ENCODE measurements at regions not wholly inside any gene's neighbourhood (a gene's known extent, or its start where the extent isn't known, plus 50 kb on each side); places are given as distances from the start of the nearest gene placed in this dataset.

DNA sequence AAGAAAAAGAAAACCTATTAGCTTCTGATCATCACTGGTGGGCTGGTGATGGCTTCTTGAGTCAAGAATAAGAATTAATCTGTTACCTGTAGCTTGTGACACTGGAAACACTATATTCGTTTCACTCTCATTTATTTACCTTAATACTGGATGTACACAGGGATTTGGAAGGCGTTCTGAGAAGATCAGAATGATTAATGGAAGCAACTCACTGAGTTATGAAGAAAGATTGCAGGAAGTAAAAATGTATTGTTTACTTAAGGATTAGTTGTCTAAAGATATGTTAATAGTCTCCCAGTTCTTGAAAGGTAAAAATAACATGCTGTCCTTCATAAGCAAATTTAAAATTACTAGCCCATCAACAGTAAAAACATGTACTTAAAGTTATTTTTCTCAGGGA, 644.9 kb upstream of the NCAM2 start:
- TF ChIP-seq, protein P1, sequence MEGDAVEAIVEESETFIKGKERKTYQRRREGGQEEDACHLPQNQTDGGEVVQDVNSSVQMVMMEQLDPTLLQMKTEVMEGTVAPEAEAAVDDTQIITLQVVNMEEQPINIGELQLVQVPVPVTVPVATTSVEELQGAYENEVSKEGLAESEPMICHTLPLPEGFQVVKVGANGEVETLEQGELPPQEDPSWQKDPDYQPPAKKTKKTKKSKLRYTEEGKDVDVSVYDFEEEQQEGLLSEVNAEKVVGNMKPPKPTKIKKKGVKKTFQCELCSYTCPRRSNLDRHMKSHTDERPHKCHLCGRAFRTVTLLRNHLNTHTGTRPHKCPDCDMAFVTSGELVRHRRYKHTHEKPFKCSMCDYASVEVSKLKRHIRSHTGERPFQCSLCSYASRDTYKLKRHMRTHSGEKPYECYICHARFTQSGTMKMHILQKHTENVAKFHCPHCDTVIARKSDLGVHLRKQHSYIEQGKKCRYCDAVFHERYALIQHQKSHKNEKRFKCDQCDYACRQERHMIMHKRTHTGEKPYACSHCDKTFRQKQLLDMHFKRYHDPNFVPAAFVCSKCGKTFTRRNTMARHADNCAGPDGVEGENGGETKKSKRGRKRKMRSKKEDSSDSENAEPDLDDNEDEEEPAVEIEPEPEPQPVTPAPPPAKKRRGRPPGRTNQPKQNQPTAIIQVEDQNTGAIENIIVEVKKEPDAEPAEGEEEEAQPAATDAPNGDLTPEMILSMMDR (IDR thresholded peaks at IDR 0.05; ENCODE audit: low read length), result no peak
- no peak for TF ChIP-seq EZH2phosphoT487 (IDR thresholded peaks at IDR 0.05; ENCODE audit: low read length)

Data from MM.1S (cell line).